Activated CD8-positive, alpha-beta memory T cell treated with anti-CD3 and anti-CD28 coated beads, Interleukin-2, amount 50 U/mL, for 1 hour (primary cell): ENCODE measurements at regions not wholly inside any gene's neighbourhood (a gene's known extent, or its start where the extent isn't known, plus 50 kb on each side); places are given as distances from the start of the nearest gene placed in this dataset.

Experiments used
- DNase-seq: peaks from one replicate; pipeline ENCODE4 v3.0.0-alpha.2; 2020; ENCODE audit errors: extremely low read depth

DNA sequence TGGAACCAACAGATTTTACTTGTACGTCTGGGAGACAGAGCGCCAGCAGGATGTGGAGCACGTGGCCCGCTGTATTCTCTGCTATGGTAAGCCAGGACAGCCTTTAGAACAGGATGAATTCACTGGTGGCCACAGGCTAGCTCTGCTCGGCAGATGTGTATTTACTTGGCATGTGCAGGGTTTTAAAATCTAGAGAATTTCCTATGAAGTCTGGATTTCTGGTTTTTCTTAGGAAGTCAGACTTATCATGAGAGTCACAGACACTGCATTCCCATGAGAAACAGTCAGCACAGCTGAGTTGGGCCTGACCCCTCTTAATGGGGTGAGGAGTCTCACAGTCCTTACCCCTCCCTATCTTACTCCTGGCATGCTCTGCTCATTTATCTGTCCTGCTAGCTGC, 84.6 kb upstream of the COL6A5 start:
- DNase-seq: no peak

DNA sequence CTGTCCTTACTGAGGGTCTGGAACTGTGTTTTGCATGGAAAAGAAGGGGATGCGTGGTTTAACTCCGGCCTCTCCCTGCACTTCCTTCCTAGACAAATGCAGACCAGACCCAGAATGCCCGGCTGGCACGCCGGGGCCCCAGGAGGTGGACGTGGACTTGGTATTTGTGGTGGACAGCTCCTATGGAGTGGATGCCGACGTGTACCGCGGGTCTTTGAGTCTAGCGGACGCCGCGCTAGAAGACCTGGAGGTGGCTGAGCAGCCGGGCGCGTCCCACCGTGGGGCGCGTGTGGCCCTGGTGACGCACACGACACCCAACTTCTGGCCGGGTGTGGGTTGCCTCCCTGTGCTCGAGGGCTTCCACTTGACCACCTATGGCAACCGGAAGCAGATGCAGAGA, 81.8 kb upstream of the COL6A5 start:
- DNase-seq: no peak

DNA sequence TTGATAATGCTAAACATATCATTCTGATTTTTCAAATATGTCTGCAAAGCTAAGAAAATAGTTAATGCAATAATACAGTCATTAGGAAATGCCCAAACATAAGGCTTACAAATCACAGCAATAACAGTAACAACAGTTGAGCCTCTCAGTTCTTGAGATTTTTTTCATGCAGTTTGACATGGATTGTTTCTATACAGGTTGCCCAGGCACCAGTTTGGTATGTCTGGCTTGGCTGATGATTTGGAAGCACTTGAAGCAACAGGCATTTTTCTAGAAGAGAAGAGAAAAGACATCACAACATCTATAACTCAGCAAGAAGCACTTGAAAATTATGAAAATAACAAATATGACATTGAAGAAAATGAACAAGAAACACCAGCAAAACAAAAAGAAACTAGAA, 78.7 kb upstream of the COL6A5 start:
- DNase-seq: no peak

DNA sequence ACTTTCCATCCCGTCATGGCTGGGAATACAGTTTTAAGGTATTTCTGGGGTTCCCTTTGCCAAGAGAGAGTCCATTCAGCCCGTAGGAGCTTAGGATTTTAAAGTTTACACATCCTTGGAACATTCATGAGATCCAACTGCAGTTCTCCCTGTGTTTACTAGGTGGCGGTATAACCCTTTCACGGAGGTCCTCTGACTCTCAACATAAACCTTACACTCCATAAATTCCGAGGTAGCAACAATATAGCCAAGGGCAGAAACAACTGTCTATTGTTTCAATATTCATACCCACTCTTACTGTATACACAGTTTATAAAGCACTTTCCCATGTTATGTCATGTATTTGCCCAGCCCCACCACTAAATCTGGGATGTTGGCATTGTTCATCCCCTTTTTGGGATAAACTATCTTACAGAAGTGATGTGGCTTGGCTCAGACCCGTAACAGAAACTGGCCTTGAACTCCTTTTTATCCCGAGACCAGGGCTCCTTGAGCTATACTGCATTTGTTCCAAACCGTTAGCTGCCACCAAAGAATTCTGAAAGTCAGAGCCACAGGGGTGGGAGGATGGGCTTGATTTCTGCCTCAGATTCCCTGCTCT, 69.2 kb upstream of the COL6A5 start:
- DNase-seq: no peak

DNA sequence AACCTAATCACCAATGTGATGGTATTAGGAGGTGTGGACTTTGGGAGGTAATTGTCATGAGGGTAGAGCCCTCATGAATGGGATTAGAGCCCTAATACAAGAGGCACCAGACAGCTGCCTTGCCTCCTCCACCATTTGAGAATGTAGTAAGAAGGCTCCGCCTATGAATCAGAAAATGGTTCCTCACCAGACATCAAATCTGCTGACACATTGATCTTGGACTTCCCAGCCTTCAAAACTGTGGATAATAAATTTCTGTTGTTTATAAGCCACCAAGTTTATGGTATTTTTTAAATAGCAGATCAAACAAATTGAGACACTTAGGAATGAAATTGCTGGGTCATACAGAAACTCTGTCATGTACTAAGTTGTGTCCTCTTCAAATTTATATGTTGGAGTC, 56.8 kb upstream of the COL6A5 start:
- DNase-seq: no peak

DNA sequence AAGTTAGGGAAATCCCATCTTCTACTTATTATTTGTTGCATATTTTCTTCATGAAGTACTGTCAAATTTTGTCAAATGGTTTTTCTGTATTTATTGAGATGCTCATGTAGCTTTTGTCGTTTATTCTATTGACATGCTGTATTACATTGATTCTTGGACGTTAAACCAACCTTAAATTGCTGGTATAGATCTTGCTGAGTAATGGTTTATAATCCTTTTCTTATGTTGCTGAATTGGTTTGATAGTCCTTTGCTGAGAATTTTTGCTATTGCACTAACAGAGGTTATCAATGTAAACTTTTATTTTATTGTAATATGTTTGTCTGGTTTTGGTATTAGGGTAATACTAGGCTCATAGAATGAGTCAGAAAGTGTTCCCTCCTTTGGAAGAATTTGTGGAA, 54.3 kb upstream of the COL6A5 start:
- no peak for DNase-seq

DNA sequence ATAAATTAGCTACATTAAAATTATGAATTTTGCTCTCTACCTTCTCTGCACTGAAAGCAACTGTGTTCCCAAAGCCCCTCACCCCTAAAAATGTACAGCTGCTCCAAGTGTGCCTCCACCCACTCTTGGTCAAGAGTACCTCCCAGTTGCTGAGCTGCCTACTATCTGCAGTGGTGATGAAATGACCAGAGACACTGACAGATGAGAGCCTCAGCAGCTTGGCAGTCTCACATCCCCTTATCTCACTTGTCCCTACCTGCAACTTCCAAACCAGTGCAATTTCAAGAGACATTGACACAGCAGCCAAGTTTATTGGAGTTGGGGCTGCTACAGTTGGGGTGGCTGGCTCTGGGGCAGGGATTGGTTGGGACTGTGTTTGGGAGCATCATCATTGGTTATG, 52.2 kb upstream of the COL6A5 start:
- no peak for DNase-seq
